Stimulated activated CD8-positive, alpha-beta memory T cell treated with anti-CD3 and anti-CD28 coated beads, Interleukin-4, amount 100 ng/mL, for 4 hours (primary cell): ENCODE measurements at regions not wholly inside any gene's neighbourhood (a gene's known extent, or its start where the extent isn't known, plus 50 kb on each side); places are given as distances from the start of the nearest gene placed in this dataset.

ENCODE experiments used
- DNase-seq, 2 donors: peaks; one replicate each; pipeline ENCODE4 v3.0.0-alpha.2; 2020; ENCODE audit warnings: low read depth in 2 of 2, low spot score in 1 of 2

DNA sequence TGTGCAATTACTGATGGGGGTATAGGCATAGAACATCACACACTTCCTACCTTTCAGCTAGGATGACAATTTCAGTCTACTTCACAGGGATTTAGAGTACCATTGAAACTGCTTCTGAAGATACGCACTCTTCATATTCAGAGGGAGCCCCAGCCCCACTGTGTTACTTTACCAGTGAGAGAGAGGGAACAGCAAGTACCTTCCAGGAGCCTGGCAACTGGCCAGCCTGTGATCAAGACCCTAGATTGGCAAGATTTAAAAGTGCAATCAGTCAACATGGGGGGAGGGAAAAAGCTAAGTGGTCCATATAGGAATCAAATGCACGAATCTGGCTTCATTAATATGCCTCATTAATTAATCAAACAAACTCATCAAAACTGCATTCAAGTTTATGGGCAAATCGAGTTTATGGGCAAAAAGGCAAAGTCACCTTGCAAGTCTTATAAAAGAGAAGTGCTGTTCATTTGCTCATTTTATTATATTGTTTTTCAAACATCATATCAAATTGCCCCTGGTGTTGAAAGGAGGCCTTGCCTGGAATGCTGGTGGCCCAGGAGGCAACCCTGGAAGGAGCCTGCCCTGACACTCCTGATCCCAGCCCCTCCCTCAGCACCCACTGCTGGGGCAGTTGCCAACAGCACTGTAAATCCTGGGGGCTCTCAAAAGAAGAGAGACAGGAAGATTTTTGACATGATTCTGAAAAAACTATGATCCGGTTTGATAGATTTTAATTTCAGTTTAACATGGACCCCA, 184.9 kb upstream of the DPT start:
- no peak for DNase-seq

DNA sequence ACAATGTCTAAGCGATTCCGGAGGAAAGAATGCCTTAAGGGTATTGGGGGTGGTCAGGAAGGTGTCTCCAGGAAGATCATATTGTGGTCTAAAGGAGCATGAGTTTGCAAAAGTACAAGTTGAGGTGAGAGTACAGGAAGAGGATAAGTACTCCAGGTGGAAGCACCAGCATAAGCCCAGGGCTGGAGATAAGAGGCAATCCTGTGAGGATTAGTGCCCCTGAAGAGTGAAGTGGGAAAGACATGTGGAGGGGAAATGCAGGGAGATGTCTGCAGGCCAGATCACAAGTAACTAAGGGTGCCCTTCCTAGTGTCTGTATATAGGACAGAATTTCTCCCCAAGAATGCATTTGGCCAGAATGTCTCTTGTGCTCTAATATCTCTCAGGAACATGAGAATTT, 188.3 kb upstream of the DPT start:
- DNase-seq: no peak

DNA sequence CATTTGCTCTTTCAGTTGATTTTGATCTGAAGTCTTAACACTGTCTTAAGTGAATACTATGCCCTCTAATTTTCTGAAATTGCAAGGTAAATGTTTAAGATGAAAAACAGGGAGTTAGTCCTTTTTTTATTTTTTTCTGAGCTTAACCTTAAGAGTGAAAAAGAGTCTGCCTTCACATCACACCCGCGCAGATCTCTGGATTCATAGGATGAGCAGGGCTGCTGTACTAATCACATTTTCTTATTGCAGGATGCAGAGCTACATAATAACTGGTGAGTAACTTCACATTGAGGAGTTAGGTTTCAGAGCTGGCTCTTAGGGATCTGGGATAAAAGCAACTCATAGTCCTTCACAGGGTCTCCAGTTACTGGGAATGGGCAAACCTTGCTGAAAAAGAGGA, 188.7 kb upstream of the ATP1B1 start:
- DNase-seq: no peak

DNA sequence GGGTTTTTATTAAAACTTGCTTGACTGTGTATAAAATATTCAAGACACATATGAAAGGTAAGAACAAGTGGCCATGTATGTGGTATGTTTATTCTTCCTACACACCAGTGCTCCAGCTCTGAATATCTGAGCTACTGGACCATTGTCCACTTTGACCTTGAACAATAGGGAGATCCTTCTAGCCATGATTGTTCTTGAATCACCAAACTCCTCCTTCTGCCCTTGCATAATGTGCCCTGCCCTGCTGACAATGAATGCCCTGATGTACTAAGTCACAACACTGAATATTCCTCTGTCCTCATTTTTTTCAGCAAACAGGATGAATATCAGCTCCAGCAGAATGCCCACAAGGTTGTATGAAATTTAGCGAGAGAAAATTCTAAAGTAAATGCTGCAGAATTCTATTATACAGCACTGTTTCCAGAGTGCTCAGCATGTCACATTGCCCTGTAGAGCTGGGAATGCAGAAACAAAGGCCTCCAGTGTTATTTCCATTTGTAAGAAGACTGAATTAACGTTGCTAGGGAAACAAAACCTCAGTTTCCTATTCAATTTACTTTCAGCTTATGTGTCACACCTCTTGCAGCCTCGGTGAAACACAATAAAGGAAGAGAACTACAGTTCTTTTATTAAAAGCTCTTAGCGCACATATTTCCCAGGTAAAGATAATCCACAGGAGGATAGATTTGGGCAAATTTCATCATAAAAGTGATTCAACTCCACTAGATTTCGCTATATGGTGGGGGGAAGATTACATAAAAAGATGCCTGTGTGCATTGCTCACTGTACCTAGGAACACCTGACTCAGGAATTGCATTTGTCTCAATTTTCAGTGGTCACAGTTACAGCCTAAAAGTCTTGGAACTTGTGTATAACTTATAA, 187.4 kb upstream of the ATP1B1 start:
- no peak for DNase-seq

DNA sequence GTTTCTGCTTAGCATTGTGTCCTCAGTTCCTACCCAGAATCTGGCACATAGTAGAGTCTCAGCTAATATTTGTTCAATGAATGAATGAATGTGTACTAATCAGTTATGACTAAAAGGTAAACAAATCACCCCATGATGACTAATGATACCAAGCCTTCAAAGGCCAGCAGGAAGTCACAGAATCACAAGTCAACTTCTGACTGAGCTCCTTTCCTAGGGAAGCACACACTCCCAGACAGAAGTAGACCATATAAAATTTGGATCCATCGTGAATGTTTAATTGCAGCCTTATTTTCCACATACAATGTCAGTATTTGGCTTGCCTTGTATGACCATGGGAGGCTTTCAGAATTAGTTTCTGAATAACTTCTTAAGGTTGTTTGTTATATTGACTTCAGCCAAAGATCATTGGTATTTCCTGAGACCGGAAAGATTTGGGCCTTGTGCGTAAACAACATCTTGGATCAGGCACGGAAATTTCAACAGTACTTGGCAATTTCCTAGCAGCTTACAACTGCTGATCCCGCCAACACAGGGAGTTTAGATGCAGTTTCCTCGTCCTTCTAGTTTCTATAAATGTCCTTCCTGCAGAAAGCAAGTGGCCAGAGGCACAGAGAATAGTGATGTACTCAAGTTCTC, 185.9 kb upstream of the ATP1B1 start:
- DNase-seq: no peak

DNA sequence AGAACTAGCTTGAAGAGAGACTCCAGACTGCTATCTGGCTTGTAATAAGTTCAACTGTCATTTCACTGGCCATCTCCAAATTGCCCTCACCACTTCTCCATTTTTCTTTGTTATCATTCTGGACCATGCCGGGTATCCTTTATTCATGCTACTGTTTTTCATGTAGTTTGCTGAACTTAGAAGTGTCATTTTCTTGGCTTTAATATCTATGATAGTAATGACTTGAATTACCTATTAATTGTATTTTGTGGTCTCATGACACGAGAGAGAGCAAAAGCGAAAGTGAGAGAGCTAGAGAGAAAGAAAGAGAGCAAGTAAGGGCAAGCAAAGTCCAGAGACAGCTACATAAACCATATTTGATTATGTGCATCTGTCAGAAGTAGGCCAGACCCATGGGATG, 184.9 kb upstream of the ATP1B1 start:
- no peak for DNase-seq

DNA sequence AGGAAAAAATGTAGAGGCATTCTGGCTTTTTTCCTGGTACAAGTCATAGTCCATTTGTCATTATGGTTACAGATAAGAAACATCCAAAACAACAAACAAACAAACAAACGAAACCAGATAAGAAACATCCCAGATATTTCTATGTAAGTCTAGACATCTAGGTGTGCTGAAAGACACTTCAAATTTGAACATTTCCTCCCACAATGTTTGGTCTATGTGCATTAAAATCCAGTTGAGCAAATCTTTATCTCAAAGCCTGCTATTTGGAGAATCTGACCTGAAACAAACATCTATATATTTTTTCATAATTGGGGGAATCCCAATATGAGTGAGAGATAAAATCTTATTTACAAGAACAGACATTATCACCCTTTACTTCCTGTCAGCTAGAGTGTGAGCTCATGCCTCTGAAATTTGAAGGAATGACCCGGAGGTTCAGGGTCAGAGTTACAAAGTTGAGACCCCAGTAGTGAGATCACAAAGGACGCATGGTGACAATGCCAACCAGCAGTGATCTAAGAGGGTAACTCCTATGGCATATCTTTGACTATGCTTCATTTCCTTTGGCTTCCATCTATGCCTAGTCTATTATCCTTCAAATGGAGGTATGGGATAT, 182.9 kb upstream of the ATP1B1 start:
- DNase-seq: no peak

DNA sequence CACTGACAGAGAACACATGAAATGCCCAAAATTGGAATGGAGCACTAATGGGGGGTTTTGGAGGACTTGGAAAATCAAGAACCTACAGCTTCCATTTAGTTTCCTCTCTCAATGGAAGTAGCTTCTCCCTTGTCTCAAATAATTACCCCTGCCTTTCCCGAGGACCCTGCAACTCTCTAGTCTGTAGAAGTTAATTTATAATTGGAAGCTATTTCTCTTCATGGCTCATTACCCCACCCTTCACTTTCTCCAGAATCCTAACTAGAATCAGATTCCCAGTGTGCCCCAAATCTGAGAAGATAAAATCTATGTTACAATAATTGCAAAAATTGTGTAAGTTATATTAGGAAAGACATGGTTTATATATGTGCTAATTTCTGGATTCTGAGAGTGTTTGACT, 181.5 kb upstream of the ATP1B1 start:
- no peak for DNase-seq

DNA sequence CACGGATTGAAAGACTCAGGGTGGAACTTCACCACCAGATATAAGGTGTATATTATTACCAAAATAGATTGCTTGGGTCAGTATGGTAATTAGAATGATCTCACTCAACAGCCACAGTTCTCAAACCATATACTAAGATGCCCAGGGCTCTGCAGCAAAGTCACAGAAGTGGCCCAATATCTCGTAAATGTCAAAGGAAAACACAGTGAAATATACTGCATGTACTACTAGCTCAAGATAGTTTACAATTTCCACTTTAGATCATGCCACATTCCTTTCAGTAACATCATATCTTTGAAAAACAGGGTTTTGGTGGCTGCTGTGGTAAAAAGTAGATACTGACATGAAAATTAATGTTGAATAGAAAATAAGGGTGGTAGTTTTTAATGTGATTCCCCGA, 180.3 kb upstream of the ATP1B1 start:
- DNase-seq: no peak

DNA sequence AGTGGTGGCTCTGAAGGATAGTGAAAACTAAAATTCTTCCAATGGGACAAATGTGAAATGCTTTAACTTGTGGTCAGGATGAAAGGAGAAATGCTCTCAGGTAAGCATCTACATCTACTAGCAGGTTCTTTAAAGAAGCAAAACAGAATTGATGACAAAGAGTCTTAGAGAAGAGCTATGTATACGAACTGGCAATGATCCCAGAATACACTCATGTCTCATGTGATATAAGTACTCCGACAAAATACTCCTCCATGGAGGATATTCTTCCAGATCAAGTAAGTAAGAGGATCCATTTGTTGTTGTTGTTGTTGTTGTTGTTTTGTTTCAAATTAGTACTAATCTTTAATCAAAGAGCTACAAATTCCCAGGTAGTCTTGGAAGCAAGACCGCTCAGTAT, 174.0 kb upstream of the ATP1B1 start:
- no peak for DNase-seq

DNA sequence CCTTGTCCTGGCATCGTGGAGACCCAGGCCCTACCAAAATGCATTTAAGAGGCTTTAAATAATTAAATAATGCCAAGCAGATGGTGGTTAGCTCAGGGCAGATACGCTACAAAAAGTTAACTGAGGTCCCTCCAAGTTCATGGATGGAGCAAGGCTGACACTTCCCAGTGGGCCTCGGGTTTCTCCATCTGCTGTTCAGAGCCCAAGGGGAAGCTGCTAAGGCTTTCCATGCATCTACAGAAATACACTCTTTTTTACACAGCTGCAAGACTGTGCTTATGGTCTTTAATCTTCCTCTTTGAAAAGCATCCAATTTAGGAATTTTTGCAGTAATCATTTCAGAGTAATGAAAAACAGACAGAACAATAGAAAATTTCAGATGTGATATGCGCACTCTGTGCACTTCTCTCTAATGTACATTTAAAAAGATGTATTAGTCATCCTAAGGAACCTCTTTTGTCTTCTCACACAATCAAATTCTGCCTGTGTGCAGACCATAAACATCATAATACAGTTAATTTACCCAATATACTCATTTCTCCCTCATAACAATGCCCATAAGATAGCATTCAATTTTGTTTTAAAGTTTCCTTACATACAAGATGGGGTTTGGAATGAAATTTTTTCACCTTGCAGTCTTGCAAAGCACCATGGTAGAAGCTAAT, 173.2 kb upstream of the ATP1B1 start:
- no peak for DNase-seq

DNA sequence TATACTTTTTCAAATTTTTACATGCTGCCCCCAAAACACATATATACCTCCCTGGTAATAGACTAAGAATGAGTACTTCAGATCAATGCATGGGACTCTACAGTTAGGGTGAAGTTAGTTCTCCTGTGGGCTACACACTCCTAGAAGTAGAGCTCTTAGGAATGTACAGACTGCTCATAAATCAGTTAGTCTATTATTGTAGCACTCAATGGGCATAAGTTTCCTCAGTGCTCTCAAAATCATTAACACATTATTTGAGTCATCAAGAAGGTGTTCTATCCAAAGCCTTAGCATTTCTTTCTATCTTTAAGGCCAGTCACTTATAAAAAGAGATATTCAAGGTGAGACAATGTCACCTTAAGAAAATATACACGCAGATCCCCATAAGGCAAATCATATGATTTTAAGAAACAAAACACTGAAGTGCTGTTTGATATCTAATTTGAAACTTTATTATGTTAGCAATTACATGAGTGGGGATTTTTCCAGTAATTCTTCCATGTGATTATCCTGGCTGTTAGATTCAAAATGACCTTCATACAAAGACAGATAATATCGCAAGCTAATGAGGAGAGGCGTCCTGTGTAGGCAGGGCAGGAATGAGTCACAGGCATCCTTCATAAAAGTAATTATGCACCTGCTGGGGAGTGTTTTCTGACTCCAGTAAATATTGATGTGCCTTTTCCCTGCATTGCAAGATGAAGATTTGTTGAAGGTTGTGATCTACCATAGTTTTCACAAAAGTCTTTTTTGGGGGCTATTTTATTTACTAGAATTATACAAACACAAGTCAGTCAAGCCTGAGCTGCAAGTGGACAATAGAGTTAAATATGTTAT, 167.2 kb upstream of the ATP1B1 start:
- DNase-seq: no peak

DNA sequence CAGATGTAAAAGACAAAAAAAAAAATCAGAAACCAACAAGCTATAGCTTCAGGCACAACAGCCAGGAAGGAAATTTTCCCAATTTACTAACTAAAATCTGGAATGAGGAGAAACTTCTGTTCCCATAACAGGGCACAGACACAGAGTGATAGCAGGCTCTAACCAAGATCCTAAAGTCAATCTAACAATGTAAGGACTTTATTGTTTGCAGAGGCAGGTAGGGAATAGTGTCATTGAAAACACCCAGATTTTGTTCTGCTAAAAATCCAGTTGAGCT, 166.6 kb upstream of the ATP1B1 start:
- DNase-seq: no peak

DNA sequence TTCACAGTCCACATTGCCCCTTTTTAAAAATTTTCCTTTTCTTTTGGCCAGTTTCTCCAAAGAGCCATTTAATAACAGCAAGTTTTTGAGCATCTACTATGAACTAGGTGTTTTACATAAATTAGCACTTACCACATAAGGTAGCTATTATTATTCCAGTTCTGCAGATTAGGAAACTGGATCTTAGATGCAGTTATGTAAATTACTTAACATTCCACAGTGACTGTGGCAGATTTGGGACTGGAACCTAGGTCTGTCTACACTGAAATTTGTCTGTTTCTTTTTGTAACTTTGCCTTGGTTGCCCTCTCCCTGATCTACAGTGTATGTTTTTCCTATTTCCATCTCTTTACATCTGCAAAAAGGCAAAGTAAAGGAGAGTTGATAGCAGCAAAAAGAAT, 164.8 kb upstream of the ATP1B1 start:
- DNase-seq: no peak

DNA sequence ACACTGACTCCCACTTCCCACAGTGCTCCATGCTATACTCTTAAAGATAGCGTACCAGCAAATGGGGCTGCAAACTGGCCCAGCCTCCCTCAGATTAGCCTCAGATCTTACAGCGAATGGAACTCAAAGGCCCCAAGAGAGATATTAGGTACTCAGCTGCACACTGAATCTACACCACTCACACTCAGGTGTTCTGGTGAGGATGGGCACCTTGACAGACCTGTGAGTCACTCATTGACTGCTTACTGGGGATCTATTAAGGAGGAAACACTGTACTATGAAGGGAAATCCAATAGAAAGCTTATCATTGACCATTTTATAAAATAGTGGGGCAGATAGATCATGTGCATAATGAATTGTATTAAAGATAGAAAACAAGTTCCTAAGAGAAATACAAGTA, 164.3 kb upstream of the ATP1B1 start:
- DNase-seq: no peak

DNA sequence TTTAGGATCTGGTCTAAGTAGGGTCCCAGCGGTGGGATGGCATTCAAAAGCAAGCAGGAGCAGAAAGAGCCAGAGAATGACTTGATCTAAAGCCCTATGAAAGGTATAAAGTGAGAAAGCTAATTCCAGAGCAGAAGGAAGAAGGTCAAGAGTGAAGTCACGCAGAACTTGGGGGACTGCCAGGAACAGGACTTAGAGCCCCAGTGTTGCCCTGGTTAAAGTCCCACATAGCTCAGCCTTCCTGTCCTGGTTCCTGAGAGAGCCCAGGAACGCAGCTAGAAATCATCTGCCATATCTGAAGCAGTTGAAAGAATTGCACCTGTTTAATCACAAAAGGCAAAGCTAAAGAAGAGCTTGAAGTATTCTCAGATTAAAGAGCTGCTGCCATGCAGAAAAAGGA, 160.6 kb upstream of the ATP1B1 start:
- DNase-seq: no peak

DNA sequence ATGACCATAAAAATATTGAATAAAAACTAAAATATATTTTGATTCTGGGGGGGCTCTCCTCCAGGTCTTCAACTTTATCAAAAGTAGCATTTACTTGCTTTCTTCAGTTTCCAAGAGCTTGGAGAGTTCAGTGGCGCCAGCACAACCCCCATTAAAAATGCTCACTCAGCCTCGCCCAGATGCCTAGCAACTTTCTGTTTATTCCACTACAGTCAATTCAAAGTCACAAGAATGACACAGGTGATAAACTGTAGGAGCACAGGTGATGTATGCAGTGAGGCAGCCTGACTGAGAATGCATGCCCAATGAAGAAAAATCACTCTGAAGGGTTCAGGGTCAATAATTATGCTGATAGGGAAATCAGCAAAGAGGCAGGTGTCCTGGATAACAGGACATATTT, 159.4 kb upstream of the ATP1B1 start:
- no peak for DNase-seq

DNA sequence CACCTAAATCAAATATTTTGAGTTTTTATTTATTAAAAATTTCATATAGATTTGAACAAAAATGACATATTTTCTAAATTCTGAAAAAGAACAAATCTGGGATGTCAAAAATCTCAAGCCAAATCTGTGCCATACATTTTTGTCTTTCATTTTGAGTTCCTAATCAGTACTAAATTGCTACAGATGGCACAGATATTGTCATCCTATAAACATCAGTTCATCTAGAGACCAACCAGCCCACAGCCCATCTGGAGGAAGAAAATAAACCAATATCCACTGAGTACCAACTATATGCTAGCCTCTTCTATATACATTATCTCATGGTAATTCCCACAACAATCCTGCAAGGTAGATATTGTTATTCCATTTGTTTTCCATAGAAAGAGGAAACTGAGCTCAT, 156.8 kb upstream of the ATP1B1 start:
- DNase-seq: no peak

DNA sequence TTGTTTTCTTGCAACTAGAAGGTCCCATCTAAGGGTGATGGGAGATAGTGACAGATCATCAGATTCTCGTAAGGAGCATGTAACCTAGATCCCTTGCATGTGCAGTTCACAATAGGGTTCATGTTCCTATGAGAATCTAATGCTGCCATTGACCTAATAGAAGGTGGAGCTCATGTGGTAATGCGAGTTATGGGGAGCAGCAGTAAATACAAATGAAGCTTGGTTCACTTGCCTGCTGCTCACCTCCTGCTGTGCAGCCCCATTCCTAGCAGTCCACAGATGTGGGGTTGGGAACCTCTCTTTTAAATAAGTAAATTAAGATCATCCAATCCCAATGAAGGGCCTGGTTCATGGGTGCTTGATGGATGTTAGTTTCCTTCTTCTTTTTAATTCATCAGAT, 148.7 kb upstream of the ATP1B1 start:
- DNase-seq: no peak

DNA sequence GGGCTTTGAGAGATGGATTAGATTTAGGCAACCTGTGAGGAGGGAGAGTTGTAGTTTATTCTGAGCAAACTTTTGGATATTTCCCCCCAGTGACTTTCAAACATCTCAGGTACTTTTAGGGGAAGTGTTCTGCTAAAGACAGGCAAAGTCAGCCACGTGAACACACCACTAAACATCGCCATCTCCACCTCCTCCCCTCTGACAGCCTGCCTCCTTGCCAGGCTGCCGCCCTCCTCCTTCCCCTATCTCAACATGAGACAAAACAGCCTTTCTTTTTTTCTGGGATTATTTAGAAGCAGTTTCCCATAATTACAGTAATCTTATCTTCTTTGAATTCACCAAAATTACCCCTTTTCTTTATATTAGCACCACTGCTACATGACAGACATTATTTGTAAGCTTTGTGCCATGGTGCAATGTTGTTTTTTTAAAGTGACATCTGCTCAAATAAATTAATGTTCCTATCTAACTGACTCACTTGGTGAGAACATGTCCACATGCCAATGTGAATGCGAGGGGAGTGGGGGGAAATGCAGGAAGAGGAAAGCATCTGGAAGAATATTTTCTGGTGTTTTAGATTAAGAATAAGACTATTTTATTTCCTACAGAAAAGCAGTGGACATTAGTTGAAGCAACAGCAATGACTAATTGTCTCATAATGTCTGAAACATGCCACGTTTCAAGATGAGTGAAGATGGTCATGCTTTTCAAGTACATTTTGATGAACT, 147.8 kb upstream of the ATP1B1 start:
- no peak for DNase-seq
